Kidney tubule cell (primary cell): ENCODE measurements at regions not wholly inside any gene's neighbourhood (a gene's known extent, or its start where the extent isn't known, plus 50 kb on each side); places are given as distances from the start of the nearest gene placed in this dataset.
A peak's percentile ranks its signal among the peaks of the same experiment; 100 is the strongest.
"Not testable (repeated sequence)": the region's sequence is repeated elsewhere in the genome, so short reads cannot be mapped to it uniquely, and the experiment has no call there.

Experiments used
- DNase-seq: peaks from one replicate; pipeline ENCODE4 v3.0.0-alpha.2; 2018; ENCODE audit warnings: low spot score

DNA sequence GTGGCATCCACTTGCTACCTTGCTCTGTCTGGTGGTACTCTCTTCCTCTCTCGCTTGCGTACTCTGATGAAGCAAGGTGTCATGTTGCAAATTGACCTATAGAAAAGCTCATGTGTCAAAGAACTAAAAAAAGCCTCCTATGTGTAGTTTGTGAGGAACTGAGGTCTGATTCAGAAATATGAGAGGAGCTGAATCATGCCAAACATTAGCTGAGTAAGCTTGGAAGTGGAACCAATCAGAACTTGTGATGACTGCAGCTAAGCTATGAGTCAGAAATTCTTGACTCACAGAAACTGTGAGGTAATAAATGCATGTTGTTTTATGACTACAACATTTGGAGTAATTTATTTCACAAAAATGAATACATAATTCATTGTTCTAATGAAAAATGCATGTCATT is 2138.8 kb downstream of the PCDH7 start:
- DNase-seq: peak; percentile 93

GRCh38 chr4:32864713-32865351 is 2144.7 kb downstream of the PCDH7 start:
- DNase-seq: peak; percentile 28

GRCh38 chr4:32876546-32876945 is 2156.4 kb downstream of the PCDH7 start:
- no peak for DNase-seq

DNA sequence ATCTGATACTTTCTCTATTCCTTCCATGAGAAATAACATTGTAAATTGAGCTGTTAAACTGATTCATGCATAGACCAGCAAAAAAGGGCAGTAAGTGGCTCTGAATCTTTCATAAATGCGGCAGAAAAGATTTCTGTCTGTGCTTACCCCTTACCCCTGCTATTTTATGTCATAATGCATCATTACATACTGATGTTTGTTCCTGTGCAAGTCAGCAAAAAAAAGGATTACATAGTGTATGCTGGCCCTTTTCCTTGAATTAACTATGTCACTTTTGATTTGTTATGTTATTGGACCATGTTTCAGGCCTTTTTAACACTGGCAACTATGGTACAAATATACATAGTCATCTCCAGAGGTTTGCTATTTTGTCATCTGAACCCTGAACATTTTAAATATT is 2159.7 kb downstream of the PCDH7 start:
- no peak for DNase-seq

DNA sequence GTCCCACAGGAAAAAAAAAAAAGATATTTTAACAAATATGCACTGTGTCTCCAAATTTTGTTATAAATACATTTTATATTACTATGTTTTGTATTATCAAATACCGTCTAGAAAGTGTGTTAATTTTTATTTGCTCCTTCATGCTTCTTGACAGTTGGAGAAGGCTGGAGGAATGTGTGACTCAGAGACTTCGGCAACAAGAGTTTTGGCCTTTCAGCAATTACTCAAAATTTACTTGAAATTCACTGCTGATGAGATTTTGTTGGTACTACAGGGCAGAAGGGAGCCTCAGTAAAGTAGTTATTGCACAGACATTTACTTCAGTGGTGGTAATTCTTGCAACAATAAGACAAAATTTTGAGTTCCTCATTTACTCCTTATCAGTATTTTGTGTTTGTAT is 2164.0 kb downstream of the PCDH7 start:
- peak; percentile 34 for DNase-seq

GRCh38 chr4:32890398-32890797 is 2170.2 kb downstream of the PCDH7 start:
- no peak for DNase-seq

DNA sequence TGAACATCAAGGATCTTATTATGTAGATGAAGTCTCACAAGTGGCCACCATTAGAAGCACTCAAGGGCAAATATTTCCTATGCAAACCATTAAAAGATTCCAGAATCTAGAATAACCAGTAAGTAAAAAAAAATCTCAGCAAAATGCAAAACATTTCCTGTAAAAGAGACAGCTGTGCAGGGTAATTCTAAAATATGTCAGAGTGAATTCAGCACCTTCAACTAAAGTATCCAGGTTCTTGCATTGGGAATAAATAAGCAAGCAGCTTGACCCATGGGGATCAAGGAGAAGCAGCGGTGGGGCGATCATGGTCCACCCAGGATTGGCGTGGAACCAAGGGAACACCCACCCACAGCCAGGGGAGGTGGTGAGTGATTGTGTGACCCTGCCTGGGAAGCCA is 2188.9 kb downstream of the PCDH7 start:
- DNase-seq: no peak

- DNase-seq: no peak
These were observed 2189.6 kb downstream of the PCDH7 start for GRCh38 chr4:32909736-32910135.

DNA sequence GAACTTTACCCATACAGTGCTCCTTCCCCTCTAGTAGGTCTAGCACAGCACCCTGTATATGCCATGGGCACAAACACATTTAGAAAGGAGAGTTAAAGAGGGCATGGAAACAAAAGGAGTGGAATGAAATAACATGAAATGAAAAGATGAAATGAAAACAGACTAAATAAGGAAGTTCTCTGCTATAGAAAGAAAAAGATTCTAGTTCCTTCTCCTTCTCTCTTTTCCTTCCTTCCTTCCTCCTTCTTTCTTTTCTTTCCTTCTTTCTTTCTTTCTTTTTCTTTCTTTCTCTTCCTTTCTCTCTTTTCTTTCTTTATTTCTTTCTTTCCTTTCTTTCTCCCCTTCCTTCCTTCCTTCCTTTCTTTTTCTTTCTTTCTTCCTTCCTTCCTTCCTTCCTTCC is 2197.4 kb downstream of the PCDH7 start:
- DNase-seq: no peak

DNA sequence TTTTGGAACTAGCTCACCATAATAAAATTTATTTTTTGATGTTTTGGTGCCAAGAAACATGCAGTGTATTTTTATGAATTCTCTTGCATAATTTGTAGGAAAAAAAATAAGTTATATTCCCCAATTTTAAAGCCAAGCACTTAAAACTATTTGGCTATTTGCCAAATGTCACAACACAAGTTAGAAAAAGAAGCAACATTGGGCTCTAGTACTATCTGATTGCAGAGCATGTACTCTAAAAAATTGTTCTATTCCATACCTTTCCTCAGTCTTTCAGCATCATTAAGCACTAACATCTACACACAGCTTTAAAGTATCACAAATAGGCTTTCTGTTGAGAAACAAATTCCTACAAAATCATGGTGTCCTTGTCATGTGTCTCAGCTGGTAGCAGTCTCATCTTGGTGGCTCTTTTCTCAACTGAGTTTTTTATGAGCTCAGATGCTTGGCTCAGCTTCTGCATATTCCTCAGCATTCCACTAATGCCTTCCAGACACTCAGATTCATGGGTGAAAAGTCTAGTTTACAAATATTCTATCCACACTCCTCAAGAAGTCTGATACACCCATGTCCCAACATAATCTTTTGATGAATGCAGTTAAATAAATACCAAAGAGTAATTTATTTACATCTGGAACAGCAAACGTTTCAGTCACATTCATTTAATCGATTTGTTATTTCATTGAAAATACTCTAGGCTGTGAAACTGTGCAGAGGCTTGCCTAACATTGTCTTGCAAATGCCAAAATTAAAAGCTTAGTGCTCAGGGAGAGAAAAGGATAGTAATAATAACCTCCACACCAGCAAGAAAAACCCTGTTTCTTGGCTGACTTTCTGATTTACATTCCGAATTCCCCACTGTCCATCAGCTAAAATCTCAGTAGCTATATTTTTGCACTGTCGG is 2209.9 kb downstream of the PCDH7 start:
- no peak for DNase-seq

DNA sequence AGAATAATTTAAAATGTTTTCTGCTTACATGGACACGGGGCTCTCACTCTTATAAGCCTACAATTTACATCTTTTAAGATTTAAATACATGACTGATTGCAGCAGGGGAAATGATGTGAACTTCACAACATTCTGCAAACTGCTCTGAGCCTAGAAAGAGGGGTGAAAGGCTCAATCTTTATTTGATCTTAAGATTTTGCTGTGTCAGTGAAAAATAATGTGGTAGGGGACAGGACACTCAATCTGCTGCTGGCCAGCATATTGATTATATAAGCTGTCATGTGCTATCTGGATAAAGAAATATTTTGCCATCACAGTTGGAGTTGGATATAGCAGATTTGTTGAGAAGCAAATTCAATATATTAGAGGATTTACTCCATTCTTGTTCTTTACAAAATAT is 2210.5 kb downstream of the PCDH7 start:
- no peak for DNase-seq

- no peak for DNase-seq
These were observed 2211.3 kb downstream of the PCDH7 start for GRCh38 chr4:32931475-32931874.

DNA sequence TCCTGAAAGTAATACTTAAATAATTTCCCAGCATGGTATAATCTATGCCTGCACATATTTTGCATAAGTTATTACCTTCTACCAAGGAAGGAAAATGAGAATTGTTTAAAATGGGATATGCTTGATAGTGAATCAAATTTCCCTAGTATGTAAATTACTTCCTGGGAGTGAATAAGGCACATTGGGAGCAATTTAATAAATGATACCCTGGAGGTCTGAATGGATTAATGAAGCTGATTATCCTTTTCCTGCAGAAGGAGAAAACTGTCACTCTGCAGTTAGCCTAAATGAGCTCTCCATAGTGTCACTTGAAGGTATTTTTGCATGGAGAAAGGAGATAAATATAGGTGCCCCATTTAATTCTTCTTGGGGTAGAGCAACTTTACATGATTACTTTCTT is 2212.0 kb downstream of the PCDH7 start:
- DNase-seq: no peak

DNA sequence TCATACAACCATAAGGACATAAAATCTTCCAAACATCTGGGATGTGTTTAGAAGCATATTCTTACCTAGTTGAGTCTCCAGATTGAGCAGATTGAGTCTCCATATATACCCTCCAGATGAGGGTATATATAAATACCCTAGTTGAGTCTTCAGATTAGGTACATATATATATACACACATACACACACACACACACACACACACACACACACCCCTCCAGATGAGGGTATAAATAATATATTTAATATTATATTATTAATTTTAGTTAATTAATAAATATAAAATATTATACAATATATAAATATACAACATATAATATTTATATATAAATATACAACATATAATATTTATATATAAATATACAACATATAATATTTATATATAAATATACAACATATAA is 2219.1 kb downstream of the PCDH7 start:
- DNase-seq: not testable (repeated sequence)

DNA sequence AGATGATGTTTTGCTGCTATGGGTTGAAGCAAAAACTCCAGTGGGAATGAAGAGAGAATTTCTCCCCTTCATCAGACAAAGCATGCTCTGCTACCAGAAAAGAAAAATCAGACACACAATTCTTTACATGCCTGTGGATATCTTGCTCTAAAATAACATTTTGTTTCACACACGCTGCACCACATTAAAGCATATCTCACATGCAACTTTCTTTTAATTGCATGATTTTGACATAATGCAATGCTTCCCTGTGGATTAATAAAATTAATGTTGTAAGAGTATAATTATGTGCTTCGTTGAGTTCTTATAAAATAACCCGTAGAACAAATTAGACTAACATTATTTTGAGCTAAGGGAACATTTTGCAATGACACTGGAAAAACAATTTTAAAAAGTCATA is 2230.7 kb downstream of the PCDH7 start:
- DNase-seq: no peak

GRCh38 chr4:32958586-32958985 is 2238.4 kb downstream of the PCDH7 start:
- DNase-seq: no peak

DNA sequence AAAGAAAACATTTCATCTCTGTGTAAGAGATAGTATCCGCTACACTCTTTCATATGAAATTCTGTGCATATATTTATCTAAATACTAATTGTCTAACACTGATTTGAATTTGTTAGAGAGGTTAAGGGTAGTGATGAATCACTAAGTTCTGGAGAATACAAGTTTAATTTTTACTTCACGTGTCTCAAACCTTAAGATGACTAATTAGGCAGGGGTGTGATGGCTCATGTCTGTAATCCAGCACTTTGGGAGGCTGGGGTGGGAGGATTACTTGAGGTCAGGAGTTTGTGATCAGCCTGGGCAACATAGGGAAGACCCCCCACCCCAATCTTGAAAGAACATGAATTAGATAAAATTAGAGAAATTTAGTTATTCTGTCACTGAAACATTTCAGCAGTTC is 2241.9 kb downstream of the PCDH7 start:
- DNase-seq: no peak

GRCh38 chr4:32985256-32985655 is 2265.1 kb downstream of the PCDH7 start:
- DNase-seq: peak; percentile 33

DNA sequence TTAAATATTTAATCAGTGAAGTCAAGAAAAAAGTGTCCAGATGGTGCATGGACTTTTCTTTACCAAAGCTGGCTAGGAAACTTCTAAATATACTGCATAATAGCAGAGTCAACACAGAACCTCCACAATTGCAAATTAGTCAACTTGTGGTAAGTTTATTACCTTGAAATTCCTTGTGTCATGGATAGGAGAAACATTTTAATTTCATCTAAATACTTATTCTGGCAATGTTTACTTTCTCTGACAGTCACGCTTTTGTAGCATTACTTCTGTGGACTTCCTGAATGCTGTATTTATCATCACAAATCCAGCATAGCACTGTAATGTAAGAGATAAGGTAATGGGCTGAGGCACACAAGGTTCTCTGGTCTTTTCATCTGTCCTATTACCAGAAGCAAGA is 2266.1 kb downstream of the PCDH7 start:
- no peak for DNase-seq

- peak; percentile 3 for DNase-seq
These were observed 2266.9 kb downstream of the PCDH7 start for GRCh38 chr4:32987111-32987510.

- DNase-seq: no peak
These were observed 2268.1 kb downstream of the PCDH7 start for GRCh38 chr4:32988165-32988811.

DNA sequence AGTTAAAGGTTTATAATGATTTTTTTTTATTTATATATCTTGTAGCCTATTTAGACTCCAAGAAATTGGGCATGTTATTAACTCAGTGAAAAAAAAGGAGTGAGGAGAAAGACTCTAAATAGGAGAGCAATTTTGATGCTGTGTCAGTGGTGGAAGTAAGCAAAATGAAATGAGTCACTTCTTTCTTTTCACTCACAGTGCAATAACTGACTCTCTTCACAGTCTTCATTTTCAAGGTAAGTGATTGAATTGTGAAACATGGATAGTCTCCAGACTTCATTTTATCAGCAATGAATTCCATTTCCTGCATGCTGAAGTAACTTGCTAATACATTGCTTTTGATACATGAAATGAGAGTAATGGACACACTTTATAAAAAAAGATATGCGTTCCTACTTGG is 2271.5 kb downstream of the PCDH7 start:
- DNase-seq: no peak
